Neural progenitor cell (in vitro differentiated cells): ENCODE measurements at regions not wholly inside any gene's neighbourhood (a gene's known extent, or its start where the extent isn't known, plus 50 kb on each side); places are given as distances from the start of the nearest gene placed in this dataset.

Experiments used
- CTCF ChIP-seq: fragments of 200-600 bp; sonication (generic); IDR thresholded peaks from 2 replicates; pipeline ENCODE4 v1.5.1; 2017; ENCODE audit warnings: antibody characterized with exemption, mild to moderate bottlenecking
- EZH2 ChIP-seq: fragments of 200-600 bp; sonication (generic); IDR thresholded peaks from 2 replicates; pipeline ENCODE4 v1.6.1; 2017; ENCODE audit warnings: antibody characterized with exemption, mild to moderate bottlenecking, moderate library complexity
- EZH2phosphoT487 ChIP-seq: fragments of 200-600 bp; sonication (generic); IDR thresholded peaks from 2 replicates; pipeline ENCODE4 v1.6.1; 2017; ENCODE audit warnings: antibody characterized with exemption

GRCh38 chr4:15144967-15145295 lies 142.7 kb downstream of the CPEB2 start:
- TF ChIP-seq CTCF (no peak), EZH2phosphoT487 (no peak), EZH2 (no peak)
